IMR-90 (cell line): ENCODE measurements at regions not wholly inside any gene's neighbourhood (a gene's known extent, or its start where the extent isn't known, plus 50 kb on each side); places are given as distances from the start of the nearest gene placed in this dataset.

ENCODE experiments used
- ATAC-seq: fragments of 200-7000 bp; cut with Tn5 transposase; 2 replicates; pipeline ENCODE4 v1.9.1; 2020; ENCODE audit warnings: low read depth, mild to moderate bottlenecking, moderate library complexity
- BruUV-seq: library from RNA; stranded (reverse); fragments of 400-500 nt; replicated peaks from 2 replicates; lab custom pipeline; 2021; lab: Mats Ljungman, UMichigan
- CTCF ChIA-PET: fragments of 300-600 bp; formaldehyde crosslinking; extraction: SDS; loops from one replicate; lab custom pipeline; 2021; ENCODE audit warnings: antibody characterized with exemption; lab: Yijun Ruan, JAX
- POLR2A ChIA-PET: fragments of 300-600 bp; sonication (Branson Sonifier 250); formaldehyde crosslinking; loops from one replicate; lab custom pipeline; 2022; ENCODE audit warnings: antibody characterized with exemption; ENCODE audit not compliant: unreplicated experiment; lab: Charles Lee
- DNase-seq: peaks from one replicate; pipeline ENCODE4 v3.0.0; 2013
- H2AFZ ChIP-seq: replicated peaks from 2 replicates; pipeline ENCODE3; 2013; ENCODE audit warnings: low read length, mild to moderate bottlenecking; ENCODE audit not compliant: poor library complexity
- H2AK5ac ChIP-seq: 2 replicates; pipeline ENCODE4 v1.6.1; 2013; ENCODE audit warnings: low read depth, low read length, inconsistent platforms
- H2AK9ac ChIP-seq: replicated peaks from 2 replicates; pipeline ENCODE3; 2013; ENCODE audit warnings: mild to moderate bottlenecking, low read depth, low read length, moderate library complexity; ENCODE audit not compliant: poor library complexity
- H2BK120ac ChIP-seq: 2 replicates; pipeline ENCODE4 v1.6.1; 2013; ENCODE audit warnings: low read depth, low read length, inconsistent platforms
- H2BK15ac ChIP-seq: 3 replicates; pipeline ENCODE4 v1.6.1; 2013; ENCODE audit warnings: low read depth, low read length, inconsistent platforms
- H2BK20ac ChIP-seq: 2 replicates; pipeline ENCODE4 v1.6.1; 2013; ENCODE audit warnings: low read depth, mild to moderate bottlenecking, inconsistent platforms, low read length, moderate library complexity
- H2BK5ac ChIP-seq: 2 replicates; pipeline ENCODE4 v1.6.1; 2013; ENCODE audit warnings: mild to moderate bottlenecking, low read depth, low read length, inconsistent platforms; ENCODE audit not compliant: poor library complexity, severe bottlenecking
- H3K14ac ChIP-seq: replicated peaks from 2 replicates; pipeline ENCODE4 v1.6.1; 2013; ENCODE audit warnings: low read depth, low read length, inconsistent platforms
- H3K18ac ChIP-seq: 2 replicates; pipeline ENCODE4 v1.6.1; 2013; ENCODE audit warnings: low read depth, low read length, control low read depth
- H3K23ac ChIP-seq: 2 replicates; pipeline ENCODE4 v1.6.1; 2013; ENCODE audit warnings: low read depth, low read length, inconsistent platforms
- H3K27ac ChIP-seq: 2 replicates; pipeline ENCODE4 v1.5.1; 2013; ENCODE audit warnings: mild to moderate bottlenecking, control low read depth, low read length; ENCODE audit not compliant: insufficient read depth
- H3K27me3 ChIP-seq: 2 replicates; pipeline ENCODE4 v1.6.1; 2013; ENCODE audit warnings: low read length; ENCODE audit not compliant: control insufficient read depth, insufficient read depth
- H3K36me3 ChIP-seq: 2 replicates; pipeline ENCODE4 v1.6.1; 2013; ENCODE audit warnings: low read length, mixed read lengths; ENCODE audit not compliant: control insufficient read depth, insufficient read depth
- H3K4ac ChIP-seq: 2 replicates; pipeline ENCODE4 v1.6.1; 2013; ENCODE audit warnings: low read depth, low read length, inconsistent platforms
- H3K4me1 ChIP-seq: 2 replicates; pipeline ENCODE4 v1.6.1; 2013; ENCODE audit warnings: low read length, mixed read lengths; ENCODE audit not compliant: control insufficient read depth, insufficient read depth
- H3K4me2 ChIP-seq: 2 replicates; pipeline ENCODE4 v1.6.1; 2013; ENCODE audit warnings: low read depth, mild to moderate bottlenecking, control low read depth, low read length, moderate library complexity
- H3K4me3 ChIP-seq: 2 replicates; pipeline ENCODE4 v1.5.1; 2013; ENCODE audit warnings: low read depth, mild to moderate bottlenecking, control low read depth, low read length, moderate library complexity; ENCODE audit not compliant: insufficient read depth
- H3K56ac ChIP-seq: 2 replicates; pipeline ENCODE4 v1.6.1; 2013; ENCODE audit warnings: low read length, inconsistent platforms; ENCODE audit not compliant: insufficient read depth; ENCODE audit errors: extremely low read depth
- H3K79me1 ChIP-seq, 2 experiments: 2 replicates each; pipeline ENCODE4 v1.6.1; 2013; ENCODE audit warnings: low read length in 2 of 2, inconsistent platforms in 1 of 2, low read depth in 1 of 2
- H3K9ac ChIP-seq: 2 replicates; pipeline ENCODE4 v1.6.1; 2013; ENCODE audit warnings: low read depth, low read length, control low read depth
- H3K9me1 ChIP-seq: 2 replicates; pipeline ENCODE4 v1.6.1; 2013; ENCODE audit warnings: low read length, inconsistent platforms; ENCODE audit not compliant: insufficient read depth
- H3K9me3 ChIP-seq: 2 replicates; pipeline ENCODE4 v1.6.1; 2013; ENCODE audit warnings: low read length; ENCODE audit not compliant: control insufficient read depth, insufficient read depth
- H4K20me1 ChIP-seq: 2 replicates; pipeline ENCODE4 v1.6.1; 2013; ENCODE audit warnings: low read length, inconsistent platforms; ENCODE audit not compliant: insufficient read depth
- H4K5ac ChIP-seq: 2 replicates; pipeline ENCODE4 v1.6.1; 2013; ENCODE audit warnings: mild to moderate bottlenecking, low read depth, low read length, control low read depth
- H4K8ac ChIP-seq, 2 experiments: 2 replicates each; pipeline ENCODE4 v1.6.1; 2013; ENCODE audit warnings: low read depth in 2 of 2, low read length in 2 of 2, control low read depth in 1 of 2, inconsistent platforms in 1 of 2
- H4K91ac ChIP-seq: 2 replicates; pipeline ENCODE4 v1.6.1; 2013; ENCODE audit warnings: low read depth, low read length, inconsistent platforms; ENCODE audit not compliant: insufficient read depth
- BHLHE40 ChIP-seq: fragments of 150-350 bp; IDR thresholded peaks from 2 replicates; pipeline ENCODE4 v1.6.1; 2016; ENCODE audit warnings: mild to moderate bottlenecking, low read depth, low read length
- MAFK ChIP-seq: IDR thresholded peaks from 2 replicates; pipeline ENCODE4 v1.6.1; 2012; ENCODE audit warnings: low read depth, low read length, improper control_type of control experiment
- MAZ ChIP-seq: IDR thresholded peaks from 2 replicates; pipeline ENCODE4 v1.6.1; 2012; ENCODE audit warnings: low read depth, mild to moderate bottlenecking, low read length, improper control_type of control experiment, moderate library complexity, borderline replicate concordance
- MXI1 ChIP-seq: IDR thresholded peaks from 2 replicates; pipeline ENCODE4 v1.6.1; 2012; ENCODE audit warnings: low read depth, mild to moderate bottlenecking, low read length, moderate library complexity, borderline replicate concordance
- NFE2L2 ChIP-seq: fragments of 150-350 bp; IDR thresholded peaks from 2 replicates; pipeline ENCODE4 v1.6.1; 2016; ENCODE audit warnings: low read depth, mild to moderate bottlenecking, low read length
- RAD21 ChIP-seq: IDR thresholded peaks from 2 replicates; pipeline ENCODE4 v1.6.1; 2012; ENCODE audit warnings: low read length, improper control_type of control experiment
- RFX5 ChIP-seq: IDR thresholded peaks from 2 replicates; pipeline ENCODE4 v1.8.0; 2012; ENCODE audit warnings: low read depth, mild to moderate bottlenecking, low read length, moderate library complexity
- SMC3 ChIP-seq: fragments of 150-350 bp; IDR thresholded peaks from 2 replicates; pipeline ENCODE4 v1.6.1; 2016; ENCODE audit warnings: low read depth, mild to moderate bottlenecking, antibody characterized with exemption, low read length, moderate library complexity
- WGBS, 2 experiments: methylation state at CpG; one replicate each; pipeline versions ENCODE4 v1.1.5 to v1.1.7; 2013; ENCODE audit warnings: missing lambda C conversion rate in 2 of 2; ENCODE audit not compliant: insufficient read length in 1 of 2; ENCODE audit errors: extremely low coverage in 2 of 2; 5-methylcytosine and 5-hydroxymethylcytosine counted together
- dilution Hi-C: fragments of 300-500 bp; cut with HindIII; formaldehyde crosslinking; loops from one replicate; pipeline ENCODE4 v1.14.3; 2018; ENCODE audit warnings: low sequenced_read_pairs; ENCODE audit not compliant: unreplicated experiment
- in situ Hi-C: fragments of 300-500 bp; cut with MboI; formaldehyde crosslinking; loops from 3 replicates; pipeline ENCODE4 v1.14.3; 2019; ENCODE audit warnings: low sequenced_read_pairs, inconsistent platforms, mixed read lengths
- intact Hi-C: fragments of 100-400 bp; cut with micrococcal nuclease; formaldehyde crosslinking; loops from 2 replicates; pipeline ENCODE4 v1.10.0; 2022
- TF ChIP-seq, protein P1 (sequence below): fragments of 150-350 bp; IDR thresholded peaks from 2 replicates; pipeline ENCODE4 v1.6.1; 2017; ENCODE audit warnings: mild to moderate bottlenecking, antibody characterized with exemption, low read length, low read depth
- TF ChIP-seq, protein P2 (sequence below): fragments of 150-350 bp; IDR thresholded peaks from 2 replicates; pipeline ENCODE4 v1.6.1; 2016; ENCODE audit warnings: low read depth, mild to moderate bottlenecking, low read length, moderate library complexity, borderline replicate concordance

DNA sequence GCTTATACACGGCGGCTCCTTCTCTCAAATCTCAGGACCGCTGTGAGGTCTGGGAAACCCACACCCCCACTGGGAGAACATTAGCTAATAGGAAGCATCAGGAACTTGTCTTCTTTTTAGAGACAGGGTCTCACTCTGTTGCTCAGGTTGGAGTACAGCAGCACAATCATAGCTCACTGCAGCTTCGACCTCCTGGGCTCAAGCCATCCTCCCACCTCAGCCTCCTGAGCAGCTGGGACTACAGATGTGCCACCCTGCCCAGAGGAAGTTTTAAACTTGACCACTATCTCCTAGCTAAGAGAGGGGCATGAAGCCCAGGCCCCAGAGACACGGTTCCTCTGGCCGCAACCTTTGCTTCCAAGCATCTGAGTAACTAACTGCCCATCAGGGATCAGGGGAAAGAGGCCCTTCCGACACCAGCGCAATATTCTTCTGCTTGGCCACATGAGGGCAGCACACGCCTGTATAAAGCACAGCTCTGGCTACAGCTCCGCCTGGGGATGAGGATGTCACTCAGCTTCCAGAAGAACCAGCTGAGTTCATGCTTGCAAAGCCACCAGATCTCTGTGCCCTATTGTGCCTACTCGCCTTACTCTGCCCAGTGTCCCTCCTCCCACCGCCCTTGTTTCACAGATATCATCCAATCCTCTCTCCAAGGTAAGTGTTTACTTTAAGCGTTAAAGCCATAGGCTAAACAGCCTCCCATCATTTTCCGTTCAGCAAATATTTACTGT, 57.6 kb upstream of the SLC6A11 start (continued):
- TF ChIP-seq, protein P1, sequence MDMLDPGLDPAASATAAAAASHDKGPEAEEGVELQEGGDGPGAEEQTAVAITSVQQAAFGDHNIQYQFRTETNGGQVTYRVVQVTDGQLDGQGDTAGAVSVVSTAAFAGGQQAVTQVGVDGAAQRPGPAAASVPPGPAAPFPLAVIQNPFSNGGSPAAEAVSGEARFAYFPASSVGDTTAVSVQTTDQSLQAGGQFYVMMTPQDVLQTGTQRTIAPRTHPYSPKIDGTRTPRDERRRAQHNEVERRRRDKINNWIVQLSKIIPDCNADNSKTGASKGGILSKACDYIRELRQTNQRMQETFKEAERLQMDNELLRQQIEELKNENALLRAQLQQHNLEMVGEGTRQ, result no peak
- TF ChIP-seq NFE2L2 (no peak), RAD21 (peak; percentile 85), SMC3 (peak; percentile 60)

DNA sequence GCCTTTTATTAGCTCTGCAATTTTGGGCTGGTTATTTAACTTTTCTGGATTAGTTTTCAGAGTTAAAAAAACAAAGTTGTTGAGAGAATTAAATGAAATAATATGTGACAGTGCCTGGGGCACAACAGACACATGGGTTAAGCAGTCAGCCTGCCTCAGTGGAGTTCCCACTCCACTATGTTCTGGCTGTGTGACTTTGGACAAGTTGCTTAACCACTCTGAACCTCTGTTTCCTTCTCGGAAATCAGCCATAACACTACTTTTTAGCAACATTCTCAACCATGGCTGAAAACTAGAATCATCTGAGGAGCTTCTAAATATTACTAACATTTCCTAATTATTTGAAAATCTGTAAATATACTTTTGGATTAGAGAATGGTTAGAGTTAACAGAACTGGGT, 56.5 kb upstream of the SLC6A11 start:
- no peak overlapping the region for H3K18ac ChIP-seq
- no peak overlapping the region for H2AFZ ChIP-seq
- no peaks in the 10 kb centered on the region for H3K79me1 ChIP-seq
- no peak overlapping the region for H4K5ac ChIP-seq
- H3K9me1 ChIP-seq, result no peaks in the 10 kb centered on the region
- dilution Hi-C loops (no loop called here), in situ Hi-C loops (loop anchor here (5.0 to 25.0 kb wide), 3 partner anchors 303 to 903 kb away; no protein-coding TSS in a partner anchor), intact Hi-C loops (loop anchor here (2.0 to 5.0 kb wide), 2 partner anchors 183 to 575 kb away; no protein-coding TSS in a partner anchor)
- ATAC-seq (no peak), DNase-seq (no peak)
- WGBS, 2 experiments, result no CpG with 5 or more reads among the region's 1 CpG
- H3K27me3 ChIP-seq, result peaks cover 4% of the 10 kb centered on the region; the same call in 1 of the 2 replicates
- no peak overlapping the region for H3K27ac ChIP-seq
- ChIA-PET POLR2A (no interaction called here), CTCF (interaction anchor here (1.0 to 2.5 kb wide), 2 partner anchors 299 to 301 kb away, joined by 3 to 13 read pairs; no protein-coding TSS in a partner anchor)
- TF ChIP-seq BHLHE40 (no peak), MAFK (no peak), MXI1 (no peak), SMC3 (no peak), RAD21 (no peak), MAZ (no peak), RFX5 (no peak), NFE2L2 (no peak)
- TF ChIP-seq, protein P1, result no peak
- TF ChIP-seq, protein P2, sequence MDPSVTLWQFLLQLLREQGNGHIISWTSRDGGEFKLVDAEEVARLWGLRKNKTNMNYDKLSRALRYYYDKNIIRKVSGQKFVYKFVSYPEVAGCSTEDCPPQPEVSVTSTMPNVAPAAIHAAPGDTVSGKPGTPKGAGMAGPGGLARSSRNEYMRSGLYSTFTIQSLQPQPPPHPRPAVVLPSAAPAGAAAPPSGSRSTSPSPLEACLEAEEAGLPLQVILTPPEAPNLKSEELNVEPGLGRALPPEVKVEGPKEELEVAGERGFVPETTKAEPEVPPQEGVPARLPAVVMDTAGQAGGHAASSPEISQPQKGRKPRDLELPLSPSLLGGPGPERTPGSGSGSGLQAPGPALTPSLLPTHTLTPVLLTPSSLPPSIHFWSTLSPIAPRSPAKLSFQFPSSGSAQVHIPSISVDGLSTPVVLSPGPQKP, result no peak
- no peak overlapping the region for H2AK9ac ChIP-seq
- H3K9ac ChIP-seq, result no peak overlapping the region
- H2BK15ac ChIP-seq, result no peak overlapping the region
- H3K36me3 ChIP-seq, result no peaks in the 10 kb centered on the region
- H2AK5ac ChIP-seq, result no peak overlapping the region
- no peak overlapping the region for H3K4me3 ChIP-seq
- H3K23ac ChIP-seq, result no peak overlapping the region
- H2BK5ac ChIP-seq, result no peak overlapping the region
- H4K91ac ChIP-seq, result no peak overlapping the region
- no peak overlapping the region for H3K56ac ChIP-seq
- H4K8ac ChIP-seq, result no peak overlapping the region
- H3K4me2 ChIP-seq, result no peak overlapping the region
- no peak overlapping the region for H3K14ac ChIP-seq
- no peak overlapping the region for H2BK20ac ChIP-seq
- no peaks in the 10 kb centered on the region for H4K20me1 ChIP-seq
- H2BK120ac ChIP-seq, result no peak overlapping the region
- BruUV-seq, result no TSS peak
- no peak overlapping the region for H3K4ac ChIP-seq
- no peaks in the 10 kb centered on the region for H3K4me1 ChIP-seq
- H3K9me3 ChIP-seq, result no peaks in the 10 kb centered on the region
